Ovary (tissue), 3 donors: ENCODE measurements at regions not wholly inside any gene's neighbourhood (a gene's known extent, or its start where the extent isn't known, plus 50 kb on each side); places are given as distances from the start of the nearest gene placed in this dataset.

ENCODE experiments used
- CTCF ChIP-seq, 3 donors: fragments of 450-650 bp in 2 of 3; fragments of 200-600 bp in 1 of 3; IDR thresholded peaks; one replicate each; pipeline versions ENCODE4 v1.5.1 to v1.8.0; 2016 to 2022; ENCODE audit warnings: antibody characterized with exemption in 3 of 3, mild to moderate bottlenecking in 1 of 3
- EP300 ChIP-seq: sonication (generic); formaldehyde crosslinking; IDR thresholded peaks from one replicate; pipeline ENCODE4 v1.6.1; 2017; ENCODE audit warnings: antibody characterized with exemption
- POLR2A ChIP-seq: fragments of 450-650 bp; IDR thresholded peaks from one replicate; pipeline ENCODE4 v1.6.1; 2017; ENCODE audit warnings: antibody characterized with exemption, mild to moderate bottlenecking, moderate library complexity
- donor health status: DM: no; HTN: no; CAD: no.

- TF ChIP-seq POLR2A (no peak), CTCF (IDR thresholded peaks at IDR 0.05) (peak in 1 of 3 donors; percentile 57), EP300 (no peak)
Observed at GRCh38 chr6:163956571-163957407, 542.3 kb downstream of the QKI start.
